GM21786 (cell line): ENCODE measurements at regions not wholly inside any gene's neighbourhood (a gene's known extent, or its start where the extent isn't known, plus 50 kb on each side); places are given as distances from the start of the nearest gene placed in this dataset.

ENCODE experiments used
- ATAC-seq: cut with Tn5 transposase; IDR thresholded peaks from one replicate; pipeline ENCODE4 v1.9.1; 2021; ENCODE audit not compliant: unreplicated experiment

- ATAC-seq, result no peak
These were observed 66.7 kb upstream of the ZNF32 start for GRCh38 chr10:43715334-43715733.

GRCh38 chr10:43712821-43713584, 64.3 kb upstream of the ZNF32 start:
- no peak for ATAC-seq

GRCh38 chr10:43710772-43711471, 62.2 kb upstream of the ZNF32 start:
- ATAC-seq, result no peak

- no peak for ATAC-seq
These were observed 59.6 kb upstream of the ZNF32 start for GRCh38 chr10:43708262-43708661.

GRCh38 chr10:43707770-43708169, 59.1 kb upstream of the ZNF32 start:
- no peak for ATAC-seq

GRCh38 chr10:43706166-43706565, 57.5 kb upstream of the ZNF32 start:
- ATAC-seq, result no peak

GRCh38 chr10:43703286-43703685, 54.6 kb upstream of the ZNF32 start:
- no peak for ATAC-seq

- ATAC-seq, result no peak
These were observed 54.2 kb upstream of the ZNF32 start for GRCh38 chr10:43702936-43703281.

GRCh38 chr10:43702213-43702935, 53.7 kb upstream of the ZNF32 start:
- no peak for ATAC-seq

- no peak for ATAC-seq
These were observed 52.6 kb upstream of the ZNF32 start for GRCh38 chr10:43701295-43701694.

GRCh38 chr10:43700306-43700705, 51.6 kb upstream of the ZNF32 start:
- no peak for ATAC-seq

GRCh38 chr10:43699516-43699915, 50.8 kb upstream of the ZNF32 start:
- no peak for ATAC-seq
